22Rv1 (cell line): ENCODE measurements at regions not wholly inside any gene's neighbourhood (a gene's known extent, or its start where the extent isn't known, plus 50 kb on each side); places are given as distances from the start of the nearest gene placed in this dataset.

Experiments
- ZFX ChIP-seq: fragments of 450-650 bp; IDR thresholded peaks from 2 replicates; pipeline ENCODE4 v1.6.1; 2017; ENCODE audit warnings: antibody characterized with exemption, borderline replicate concordance
- TF ChIP-seq, protein P1 (sequence below): fragments of 450-650 bp; IDR thresholded peaks from 2 replicates; pipeline ENCODE4 v1.5.1; 2017; ENCODE audit warnings: mild to moderate bottlenecking

DNA sequence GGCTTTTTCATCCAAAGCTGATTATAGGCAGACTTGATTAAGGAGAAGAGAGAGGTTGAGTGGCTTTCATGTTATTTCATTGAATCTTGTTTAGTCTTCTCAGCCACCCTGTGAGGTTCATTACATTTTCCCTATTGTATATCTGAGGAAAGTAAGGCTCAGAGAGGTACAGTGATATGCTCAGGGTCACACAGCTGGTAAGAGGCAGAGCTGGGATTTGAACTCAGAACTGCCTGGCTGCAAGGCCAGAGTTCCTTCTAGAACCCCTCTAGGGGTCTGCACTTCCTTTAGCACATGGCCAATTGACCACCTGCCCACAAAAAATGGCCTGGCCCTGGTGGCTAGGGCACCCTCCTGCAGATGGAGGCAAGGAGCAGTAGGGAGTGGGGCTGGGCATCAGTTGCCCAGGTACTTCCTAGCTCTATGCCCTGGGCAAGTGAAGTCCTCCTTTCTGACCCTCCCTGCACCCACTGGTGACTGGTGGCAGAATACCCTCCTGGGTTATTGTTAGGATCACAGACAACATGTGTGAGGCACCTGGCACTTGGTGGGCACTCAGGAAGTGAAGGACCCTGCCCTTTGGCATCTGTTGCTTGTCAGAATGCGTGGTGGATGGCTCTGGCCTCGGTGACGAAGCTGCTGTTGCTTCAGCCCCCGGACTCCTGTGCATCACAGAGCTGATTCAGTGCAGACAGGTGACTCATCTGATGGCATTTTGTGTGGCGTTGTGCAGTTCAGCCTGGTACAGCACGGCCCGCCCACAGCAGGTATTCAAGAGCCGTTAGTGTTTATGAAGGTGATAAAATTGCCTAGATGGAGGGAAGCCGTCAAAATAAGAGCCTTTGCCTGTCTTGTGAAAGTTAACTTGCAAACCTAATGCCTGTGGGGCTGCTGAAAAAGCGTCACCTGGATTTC is 115.8 kb downstream of the SLC25A47 start:
- TF ChIP-seq, protein P1, sequence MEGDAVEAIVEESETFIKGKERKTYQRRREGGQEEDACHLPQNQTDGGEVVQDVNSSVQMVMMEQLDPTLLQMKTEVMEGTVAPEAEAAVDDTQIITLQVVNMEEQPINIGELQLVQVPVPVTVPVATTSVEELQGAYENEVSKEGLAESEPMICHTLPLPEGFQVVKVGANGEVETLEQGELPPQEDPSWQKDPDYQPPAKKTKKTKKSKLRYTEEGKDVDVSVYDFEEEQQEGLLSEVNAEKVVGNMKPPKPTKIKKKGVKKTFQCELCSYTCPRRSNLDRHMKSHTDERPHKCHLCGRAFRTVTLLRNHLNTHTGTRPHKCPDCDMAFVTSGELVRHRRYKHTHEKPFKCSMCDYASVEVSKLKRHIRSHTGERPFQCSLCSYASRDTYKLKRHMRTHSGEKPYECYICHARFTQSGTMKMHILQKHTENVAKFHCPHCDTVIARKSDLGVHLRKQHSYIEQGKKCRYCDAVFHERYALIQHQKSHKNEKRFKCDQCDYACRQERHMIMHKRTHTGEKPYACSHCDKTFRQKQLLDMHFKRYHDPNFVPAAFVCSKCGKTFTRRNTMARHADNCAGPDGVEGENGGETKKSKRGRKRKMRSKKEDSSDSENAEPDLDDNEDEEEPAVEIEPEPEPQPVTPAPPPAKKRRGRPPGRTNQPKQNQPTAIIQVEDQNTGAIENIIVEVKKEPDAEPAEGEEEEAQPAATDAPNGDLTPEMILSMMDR, result no peak
- TF ChIP-seq ZFX, result no peak
